Gastrocnemius medialis (tissue), 4 donors: ENCODE measurements at regions not wholly inside any gene's neighbourhood (a gene's known extent, or its start where the extent isn't known, plus 50 kb on each side); places are given as distances from the start of the nearest gene placed in this dataset.

ENCODE experiments used
- ATAC-seq, 2 donors: fragments of 150-250 bp; one replicate each; pipeline ENCODE4 v1.9.1; 2016
- DNase-seq, 2 donors: peaks; one replicate each; pipeline ENCODE4 v3.0.0-alpha.2; 2019
- H3K27ac ChIP-seq, 4 donors: fragments of 200-600 bp; sonication (generic); 1 replicate in 1 of 4; 2 replicates in 3 of 4; pipeline ENCODE4 v1.5.1; 2016 to 2018; ENCODE audit warnings: mild to moderate bottlenecking in 2 of 4, moderate library complexity in 1 of 4
- H3K27me3 ChIP-seq, 3 donors: fragments of 200-600 bp; sonication (generic) in 2 of 3; 1 replicate in 1 of 3; 2 replicates in 2 of 3; pipeline versions ENCODE4 v1.5.1 to v1.6.0; 2016 to 2019; ENCODE audit warnings: mild to moderate bottlenecking in 1 of 3, moderate library complexity in 1 of 3
- H3K36me3 ChIP-seq, 2 donors: fragments of 200-600 bp; sonication (generic) in 1 of 2; one replicate each; pipeline ENCODE4 v1.5.1; 2017 to 2018
- H3K4me1 ChIP-seq, 2 donors: fragments of 200-600 bp; sonication (generic) in 1 of 2; one replicate each; pipeline ENCODE4 v1.5.1; 2016 to 2017; ENCODE audit warnings: mild to moderate bottlenecking in 2 of 2
- H3K4me3 ChIP-seq, 4 donors: fragments of 200-600 bp; sonication (generic) in 3 of 4; 1 replicate in 1 of 4; 2 replicates in 3 of 4; pipeline ENCODE4 v1.5.1; 2016 to 2019; ENCODE audit warnings: mild to moderate bottlenecking in 2 of 4
- H3K9me3 ChIP-seq, 3 donors: fragments of 200-600 bp; sonication (generic) in 2 of 3; 1 replicate in 1 of 3; 2 replicates in 2 of 3; pipeline ENCODE4 v1.5.1; 2016 to 2019
- POLR2A ChIP-seq, 2 donors: fragments of 450-650 bp; IDR thresholded peaks; one replicate each; pipeline ENCODE4 v1.6.1; 2017; ENCODE audit warnings: antibody characterized with exemption in 2 of 2, mild to moderate bottlenecking in 2 of 2, moderate library complexity in 2 of 2
- in situ Hi-C, 4 donors: fragments of 200-750 bp; cut with MboI; loops; one replicate each; pipeline versions ENCODE4 v1.15.0 to v1.8.0; 2017; ENCODE audit warnings: low sequenced_read_pairs in 4 of 4
- intact Hi-C: fragments of 100-400 bp; cut with DNase I; formaldehyde crosslinking; loops from one replicate; pipeline ENCODE4 v1.15.1; 2023; ENCODE audit warnings: low total_unique reads
- TF ChIP-seq, protein P1 (sequence below), 5 experiments: fragments of 450-650 bp in 3 of 5; fragments of 200-600 bp in 2 of 5; sonication (generic) in 2 of 5; IDR thresholded peaks in 4 of 5; conservative IDR thresholded peaks in 1 of 5; 1 replicate in 4 of 5; 2 replicates in 1 of 5; pipeline ENCODE4 v1.5.1; 2016 to 2019; ENCODE audit warnings: antibody characterized with exemption in 5 of 5, mild to moderate bottlenecking in 3 of 5, moderate library complexity in 3 of 5

GRCh38 chr6:6832439-6832838 is 243.9 kb downstream of the LY86 start:
- no peak for DNase-seq
- peak in 1 of 2 donors; percentile 62 for ATAC-seq
- intact Hi-C loops (no loop called here), in situ Hi-C loops (no loop called here)
- Histone ChIP-seq H3K9me3 (no peaks in the 10 kb centered on the region), H3K27ac (no peak overlapping the region), H3K4me3 (no peak overlapping the region), H3K36me3 (no peaks in the 10 kb centered on the region), H3K27me3 (no peaks in the 10 kb centered on the region), H3K4me1 (peaks cover under 1 to 3% of the 10 kb centered on the region in 2 donors)
- TF ChIP-seq, protein P1, sequence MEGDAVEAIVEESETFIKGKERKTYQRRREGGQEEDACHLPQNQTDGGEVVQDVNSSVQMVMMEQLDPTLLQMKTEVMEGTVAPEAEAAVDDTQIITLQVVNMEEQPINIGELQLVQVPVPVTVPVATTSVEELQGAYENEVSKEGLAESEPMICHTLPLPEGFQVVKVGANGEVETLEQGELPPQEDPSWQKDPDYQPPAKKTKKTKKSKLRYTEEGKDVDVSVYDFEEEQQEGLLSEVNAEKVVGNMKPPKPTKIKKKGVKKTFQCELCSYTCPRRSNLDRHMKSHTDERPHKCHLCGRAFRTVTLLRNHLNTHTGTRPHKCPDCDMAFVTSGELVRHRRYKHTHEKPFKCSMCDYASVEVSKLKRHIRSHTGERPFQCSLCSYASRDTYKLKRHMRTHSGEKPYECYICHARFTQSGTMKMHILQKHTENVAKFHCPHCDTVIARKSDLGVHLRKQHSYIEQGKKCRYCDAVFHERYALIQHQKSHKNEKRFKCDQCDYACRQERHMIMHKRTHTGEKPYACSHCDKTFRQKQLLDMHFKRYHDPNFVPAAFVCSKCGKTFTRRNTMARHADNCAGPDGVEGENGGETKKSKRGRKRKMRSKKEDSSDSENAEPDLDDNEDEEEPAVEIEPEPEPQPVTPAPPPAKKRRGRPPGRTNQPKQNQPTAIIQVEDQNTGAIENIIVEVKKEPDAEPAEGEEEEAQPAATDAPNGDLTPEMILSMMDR (IDR thresholded peaks at IDR 0.05 in 4 of 5, conservative IDR thresholded peaks at IDR 0.05 in 1 of 5): no peak
- TF ChIP-seq POLR2A (IDR thresholded peaks at IDR 0.05): no peak

DNA sequence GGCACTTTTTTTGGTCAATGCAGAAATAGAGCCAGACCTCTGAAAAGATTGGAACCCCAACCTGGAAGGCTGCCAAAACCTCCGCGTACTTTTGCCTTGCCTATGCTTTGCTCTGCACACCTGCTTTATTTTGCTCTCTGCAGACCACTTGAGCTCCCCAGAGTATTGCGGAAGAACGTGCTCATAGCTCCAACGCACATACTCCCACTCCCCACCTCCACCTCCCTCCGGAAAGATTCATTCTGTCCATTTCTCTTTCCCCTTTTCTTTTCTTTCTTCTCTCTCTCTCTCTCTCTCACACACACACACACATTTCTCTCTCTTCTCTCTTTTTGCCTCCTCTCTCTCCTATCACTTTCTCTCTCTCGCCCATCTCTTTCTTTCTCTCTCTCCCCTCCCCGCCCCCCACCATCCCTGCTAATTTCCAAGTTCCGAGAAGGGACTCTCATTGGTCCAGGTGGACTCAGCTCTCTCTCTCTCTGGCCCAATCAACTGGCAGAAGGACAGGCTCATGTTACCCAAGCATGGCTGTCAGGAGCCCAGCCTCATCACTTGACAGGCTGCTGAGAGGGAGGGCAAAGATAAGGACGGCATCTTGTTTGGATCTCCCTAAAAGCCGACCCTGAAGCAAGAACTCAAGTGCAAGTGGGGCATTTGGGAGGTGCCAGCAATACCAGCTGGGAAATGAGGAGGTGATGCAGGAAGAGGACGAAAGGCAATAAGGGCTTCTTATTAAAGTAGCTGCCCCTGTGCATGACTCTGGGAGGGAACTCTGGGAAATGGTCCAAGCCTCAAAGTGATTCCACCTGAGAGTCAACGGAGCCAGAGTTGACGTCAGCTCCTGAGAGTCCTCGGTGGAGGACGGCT is 246.1 kb downstream of the LY86 start:
- Histone ChIP-seq H3K9me3 (no peaks in the 10 kb centered on the region), H3K4me1 (peaks cover 0 to 3% of the 10 kb centered on the region in 2 donors), H3K27me3 (no peaks in the 10 kb centered on the region), H3K4me3 (peak overlapping the region in 1 of 4 donors; percentile 15), H3K36me3 (no peaks in the 10 kb centered on the region), H3K27ac (no peak overlapping the region)
- no peak for DNase-seq
- intact Hi-C loops (no loop called here), in situ Hi-C loops (no loop called here)
- peak; percentile 48 to 65 for ATAC-seq
- TF ChIP-seq, protein P1 (IDR thresholded peaks at IDR 0.05 in 4 of 5, conservative IDR thresholded peaks at IDR 0.05 in 1 of 5): no peak
- TF ChIP-seq POLR2A (IDR thresholded peaks at IDR 0.05): no peak

- no peak overlapping the region for H3K27ac ChIP-seq
- in situ Hi-C loops: no loop called here
Measured at GRCh38 chr6:6835223-6835503, 246.6 kb downstream of the LY86 start.

GRCh38 chr6:6836609-6837406 is 248.3 kb downstream of the LY86 start:
- Histone ChIP-seq H3K27me3 (no peaks in the 10 kb centered on the region), H3K9me3 (no peaks in the 10 kb centered on the region), H3K27ac (no peak overlapping the region), H3K4me3 (no peak overlapping the region), H3K36me3 (no peaks in the 10 kb centered on the region), H3K4me1 (peaks cover 0 to 3% of the 10 kb centered on the region in 2 donors)
- intact Hi-C loops: no loop called here
- ATAC-seq (no peak), DNase-seq (no peak)
- in situ Hi-C loops: no loop called here
- TF ChIP-seq, protein P1 (IDR thresholded peaks at IDR 0.05 in 4 of 5, conservative IDR thresholded peaks at IDR 0.05 in 1 of 5): no peak
- no peak for TF ChIP-seq POLR2A (IDR thresholded peaks at IDR 0.05)

More at GRCh38 chr6:6835223-6835503, 246.6 kb downstream of the LY86 start:
- Histone ChIP-seq H3K27me3 (no peaks in the 10 kb centered on the region), H3K4me1 (peaks cover 0 to 3% of the 10 kb centered on the region in 2 donors), H3K36me3 (no peaks in the 10 kb centered on the region), H3K9me3 (no peaks in the 10 kb centered on the region), H3K4me3 (no peak overlapping the region)
- no peak for ATAC-seq
- TF ChIP-seq POLR2A (IDR thresholded peaks at IDR 0.05): no peak
- DNase-seq: no peak
- intact Hi-C loops: no loop called here

GRCh38 chr6:6837541-6838080 is 249.1 kb downstream of the LY86 start:
- no peak overlapping the region for H3K4me3 ChIP-seq
- intact Hi-C loops (no loop called here), in situ Hi-C loops (no loop called here)
- no peaks in the 10 kb centered on the region for H3K27me3 ChIP-seq
- peaks cover 0 to 3% of the 10 kb centered on the region in 2 donors for H3K4me1 ChIP-seq
- no peak overlapping the region for H3K27ac ChIP-seq
- no peaks in the 10 kb centered on the region for H3K36me3 ChIP-seq
- H3K9me3 ChIP-seq: no peaks in the 10 kb centered on the region
- DNase-seq (no peak), ATAC-seq (no peak)
- no peak for TF ChIP-seq POLR2A (IDR thresholded peaks at IDR 0.05)
- TF ChIP-seq, protein P1 (IDR thresholded peaks at IDR 0.05 in 4 of 5, conservative IDR thresholded peaks at IDR 0.05 in 1 of 5): no peak
